H9 (cell line): ENCODE measurements at regions not wholly inside any gene's neighbourhood (a gene's known extent, or its start where the extent isn't known, plus 50 kb on each side); places are given as distances from the start of the nearest gene placed in this dataset.

Experiments
- DNase-seq: peaks from one replicate; pipeline ENCODE4 v3.0.0-alpha.2; 2017
- H2AFZ ChIP-seq: one replicate; pipeline ENCODE4 v1.6.1; 2013; ENCODE audit warnings: mild to moderate bottlenecking, low read length, control low read depth, moderate library complexity
- H2AK5ac ChIP-seq: 2 replicates; pipeline ENCODE4 v1.6.1; 2013; ENCODE audit warnings: low read length, control low read depth, mixed read lengths; ENCODE audit not compliant: insufficient read length
- H2BK120ac ChIP-seq: one replicate; pipeline ENCODE4 v1.6.1; 2013; ENCODE audit warnings: low read depth, mild to moderate bottlenecking, low read length, control low read depth, inconsistent platforms; ENCODE audit not compliant: poor library complexity, severe bottlenecking
- H2BK12ac ChIP-seq: 2 replicates; pipeline ENCODE4 v1.6.1; 2013; ENCODE audit warnings: low read length, control low read depth, mixed read lengths, low read depth; ENCODE audit not compliant: insufficient read length
- H2BK15ac ChIP-seq: 2 replicates; pipeline ENCODE4 v1.6.1; 2013; ENCODE audit warnings: low read depth, low read length, control low read depth
- H2BK20ac ChIP-seq: one replicate; pipeline ENCODE4 v1.6.1; 2013; ENCODE audit warnings: low read depth, mild to moderate bottlenecking, low read length, control low read depth, inconsistent platforms; ENCODE audit not compliant: poor library complexity, severe bottlenecking
- H2BK5ac ChIP-seq: 2 replicates; pipeline ENCODE4 v1.6.1; 2013; ENCODE audit warnings: low read length, control low read depth, mixed read lengths; ENCODE audit not compliant: insufficient read length
- H3K14ac ChIP-seq: 2 replicates; pipeline ENCODE4 v1.6.1; 2013; ENCODE audit warnings: low read length, control low read depth; ENCODE audit not compliant: insufficient read depth
- H3K18ac ChIP-seq: 2 replicates; pipeline ENCODE4 v1.6.1; 2013; ENCODE audit warnings: low read depth, mild to moderate bottlenecking, mixed read lengths, low read length, control low read depth; ENCODE audit not compliant: insufficient read length
- H3K23ac ChIP-seq: 2 replicates; pipeline ENCODE4 v1.6.1; 2013; ENCODE audit warnings: low read length, control low read depth, mixed read lengths, low read depth; ENCODE audit not compliant: insufficient read length
- H3K23me2 ChIP-seq: 2 replicates; pipeline ENCODE4 v1.6.1; 2013; ENCODE audit warnings: low read depth, mild to moderate bottlenecking, mixed read lengths, low read length, control low read depth; ENCODE audit not compliant: insufficient read length, poor library complexity, severe bottlenecking
- H3K27ac ChIP-seq: 2 replicates; pipeline ENCODE4 v1.5.1; 2013; ENCODE audit warnings: low read length, control low read depth, mixed read lengths, low read depth; ENCODE audit not compliant: insufficient read length
- H3K27me3 ChIP-seq: 2 replicates; pipeline ENCODE4 v1.6.1; 2013; ENCODE audit warnings: low read length, control low read depth, inconsistent platforms; ENCODE audit not compliant: insufficient read depth
- H3K4ac ChIP-seq: 2 replicates; pipeline ENCODE4 v1.6.1; 2013; ENCODE audit warnings: low read depth, mild to moderate bottlenecking, control low read depth, inconsistent platforms, low read length, moderate library complexity
- H3K4me1 ChIP-seq: 2 replicates; pipeline ENCODE4 v1.6.1; 2013; ENCODE audit warnings: low read length, control low read depth, inconsistent platforms; ENCODE audit not compliant: insufficient read depth
- H3K4me2 ChIP-seq: 2 replicates; pipeline ENCODE4 v1.6.1; 2013; ENCODE audit warnings: low read length, control low read depth, mixed read lengths; ENCODE audit not compliant: insufficient read length, insufficient read depth
- H3K56ac ChIP-seq: 2 replicates; pipeline ENCODE4 v1.6.1; 2013; ENCODE audit warnings: low read depth, mild to moderate bottlenecking, mixed read lengths, low read length, control low read depth; ENCODE audit not compliant: insufficient read length
- H3K79me1 ChIP-seq: 2 replicates; pipeline ENCODE4 v1.6.1; 2013; ENCODE audit warnings: low read depth, mild to moderate bottlenecking, moderate library complexity, low read length, control low read depth, inconsistent platforms; ENCODE audit not compliant: insufficient read depth, poor library complexity, severe bottlenecking
- H3K79me2 ChIP-seq: 2 replicates; pipeline ENCODE4 v1.6.1; 2013; ENCODE audit warnings: low read length, control low read depth, inconsistent platforms; ENCODE audit not compliant: insufficient read depth
- H3K9ac ChIP-seq: 2 replicates; pipeline ENCODE4 v1.6.1; 2013; ENCODE audit warnings: low read length, control low read depth, mixed read lengths; ENCODE audit not compliant: insufficient read length; ENCODE audit errors: extremely low read depth
- H3K9me3 ChIP-seq: one replicate; pipeline ENCODE4 v1.6.1; 2013; ENCODE audit warnings: low read depth, low read length, inconsistent platforms; ENCODE audit not compliant: control insufficient read depth
- H3T11ph ChIP-seq: one replicate; pipeline ENCODE4 v1.6.1; 2013; ENCODE audit warnings: mild to moderate bottlenecking, low read length, control low read depth, inconsistent platforms
- H4K20me1 ChIP-seq: one replicate; pipeline ENCODE4 v1.6.1; 2013; ENCODE audit not compliant: control insufficient read depth, insufficient read length, insufficient read depth
- H4K5ac ChIP-seq: 2 replicates; pipeline ENCODE4 v1.6.1; 2013; ENCODE audit warnings: low read depth, mild to moderate bottlenecking, mixed read lengths, low read length, control low read depth; ENCODE audit not compliant: insufficient read length
- H4K8ac ChIP-seq: replicated peaks from 2 replicates; pipeline ENCODE4 v1.6.1; 2013; ENCODE audit warnings: low read length, control low read depth, mixed read lengths, low read depth; ENCODE audit not compliant: insufficient read length
- H4K91ac ChIP-seq: 2 replicates; pipeline ENCODE4 v1.6.1; 2013; ENCODE audit warnings: low read depth, mild to moderate bottlenecking, moderate library complexity, mixed read lengths, low read length, control low read depth; ENCODE audit not compliant: insufficient read length
- H3K27ac Mint-ChIP-seq, 3 experiments: 2 replicates in 2 of 3; 3 replicates in 1 of 3; pipeline ENCODE4 v1.8.0; 2020 to 2021; ENCODE audit warnings: mixed read lengths in 3 of 3, mild to moderate bottlenecking in 1 of 3, moderate library complexity in 1 of 3
- H3K27me3 Mint-ChIP-seq: 2 replicates; pipeline ENCODE4 v1.8.0; 2021; ENCODE audit warnings: low read depth, mild to moderate bottlenecking, moderate library complexity, mixed read lengths
- H3K36me3 Mint-ChIP-seq, 3 experiments: 2 replicates in 2 of 3; 3 replicates in 1 of 3; pipeline ENCODE4 v1.8.0; 2020 to 2021; ENCODE audit warnings: low read depth in 3 of 3, mixed read lengths in 3 of 3; ENCODE audit not compliant: insufficient read depth in 1 of 3
- H3K4me1 Mint-ChIP-seq, 2 experiments: 2 replicates each; pipeline ENCODE4 v1.8.0; 2020; ENCODE audit warnings: mixed read lengths in 2 of 2
- H3K4me3 Mint-ChIP-seq, 2 experiments: 2 replicates in 1 of 2; 3 replicates in 1 of 2; pipeline ENCODE4 v1.8.0; 2020 to 2021; ENCODE audit warnings: mild to moderate bottlenecking in 2 of 2, mixed read lengths in 2 of 2, moderate library complexity in 1 of 2
- H3K9me3 Mint-ChIP-seq, 2 experiments: 2 replicates in 1 of 2; 3 replicates in 1 of 2; pipeline ENCODE4 v1.8.0; 2020; ENCODE audit warnings: mild to moderate bottlenecking in 2 of 2, mixed read lengths in 2 of 2, moderate library complexity in 1 of 2
- WGBS: extraction: QIAGEN DNeasy Blood & Tissue Kit; methylation state at CpG from one replicate; pipeline ENCODE4 v1.1.7; 2013; ENCODE audit warnings: missing lambda C conversion rate, low lambda C conversion rate, mixed read lengths; ENCODE audit not compliant: insufficient read length; ENCODE audit errors: extremely low coverage; 5-methylcytosine and 5-hydroxymethylcytosine counted together
- TF ChIP-seq, protein P1 (sequence below): fragments of 200-600 bp; sonication (generic); conservative IDR thresholded peaks from 3 replicates; pipeline ENCODE4 v1.8.0; 2021; ENCODE audit warnings: antibody characterized with exemption, mild to moderate bottlenecking

DNA sequence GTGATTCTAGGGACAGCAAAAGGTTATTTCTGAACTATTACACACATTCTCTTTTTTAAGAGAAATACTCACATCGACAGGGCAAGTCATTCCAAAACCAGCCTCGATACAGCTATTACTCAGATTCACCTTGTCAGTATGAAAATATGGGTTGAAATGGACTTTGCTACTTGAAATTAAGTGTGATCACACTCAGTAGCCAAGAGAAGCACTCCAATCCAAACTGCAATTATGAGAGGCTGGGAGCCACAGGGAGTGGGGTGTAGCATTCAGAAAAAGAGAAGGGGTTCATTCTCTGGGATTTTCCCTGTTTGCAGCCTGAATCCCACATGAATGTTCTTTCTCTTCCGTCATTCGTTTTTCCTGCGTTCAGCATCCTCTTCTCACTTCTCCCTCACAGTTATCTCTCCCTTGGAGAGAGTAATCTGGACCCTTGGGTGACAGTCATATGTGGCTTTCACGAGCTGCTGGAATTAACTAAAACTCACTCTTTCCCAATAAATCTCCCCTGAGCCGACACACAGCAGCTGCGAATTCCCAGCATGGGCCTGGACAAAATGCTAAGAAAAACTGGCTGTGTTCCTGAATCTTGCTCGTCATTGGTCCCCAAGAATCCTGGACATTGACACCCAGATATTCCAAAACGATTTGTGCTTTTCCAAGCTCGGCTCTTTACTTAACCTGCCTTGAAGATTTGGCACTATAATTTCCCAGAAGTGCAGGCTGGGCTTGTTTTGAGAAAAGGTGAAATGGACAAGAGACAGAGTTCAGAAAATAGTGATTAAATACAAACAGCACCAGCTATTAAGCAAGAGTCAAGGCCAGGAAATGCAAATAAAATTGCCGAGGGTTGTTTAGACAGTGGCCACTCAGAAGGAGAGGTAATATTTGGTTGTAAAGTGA, 199.5 kb upstream of the PLEKHG7 start:
- Histone ChIP-seq H3K4ac (no peak overlapping the region), H2AFZ (no peak overlapping the region), H2BK12ac (no peak overlapping the region), H3K4me1 (no peaks in the 10 kb centered on the region), H3K56ac (no peak overlapping the region), H2BK5ac (no peak overlapping the region), H3K9me3 (no peaks in the 10 kb centered on the region), H3K4me2 (no peak overlapping the region), H3K79me2 (no peaks in the 10 kb centered on the region), H4K5ac (no peak overlapping the region), H3K18ac (no peak overlapping the region), H4K91ac (no peak overlapping the region), H3T11ph (no peak overlapping the region), H3K27me3 (no peaks in the 10 kb centered on the region), H3K23ac (no peak overlapping the region), H3K79me1 (no peaks in the 10 kb centered on the region), H4K20me1 (no peaks in the 10 kb centered on the region), H2BK120ac (no peak overlapping the region), H3K14ac (no peak overlapping the region), H3K9ac (no peak overlapping the region), H4K8ac (no peak overlapping the region), H2BK15ac (no peak overlapping the region), H3K23me2 (no peaks in the 10 kb centered on the region), H2BK20ac (no peak overlapping the region), H2AK5ac (no peak overlapping the region), H3K27ac (no peak overlapping the region)
- H3K9me3 Mint-ChIP-seq = no peaks in the 10 kb centered on the region
- H3K4me1 Mint-ChIP-seq = peaks cover 21 to 33% of the 10 kb centered on the region in 2 experiments
- TF ChIP-seq, protein P1, sequence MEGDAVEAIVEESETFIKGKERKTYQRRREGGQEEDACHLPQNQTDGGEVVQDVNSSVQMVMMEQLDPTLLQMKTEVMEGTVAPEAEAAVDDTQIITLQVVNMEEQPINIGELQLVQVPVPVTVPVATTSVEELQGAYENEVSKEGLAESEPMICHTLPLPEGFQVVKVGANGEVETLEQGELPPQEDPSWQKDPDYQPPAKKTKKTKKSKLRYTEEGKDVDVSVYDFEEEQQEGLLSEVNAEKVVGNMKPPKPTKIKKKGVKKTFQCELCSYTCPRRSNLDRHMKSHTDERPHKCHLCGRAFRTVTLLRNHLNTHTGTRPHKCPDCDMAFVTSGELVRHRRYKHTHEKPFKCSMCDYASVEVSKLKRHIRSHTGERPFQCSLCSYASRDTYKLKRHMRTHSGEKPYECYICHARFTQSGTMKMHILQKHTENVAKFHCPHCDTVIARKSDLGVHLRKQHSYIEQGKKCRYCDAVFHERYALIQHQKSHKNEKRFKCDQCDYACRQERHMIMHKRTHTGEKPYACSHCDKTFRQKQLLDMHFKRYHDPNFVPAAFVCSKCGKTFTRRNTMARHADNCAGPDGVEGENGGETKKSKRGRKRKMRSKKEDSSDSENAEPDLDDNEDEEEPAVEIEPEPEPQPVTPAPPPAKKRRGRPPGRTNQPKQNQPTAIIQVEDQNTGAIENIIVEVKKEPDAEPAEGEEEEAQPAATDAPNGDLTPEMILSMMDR = no peak
- H3K27me3 Mint-ChIP-seq = no peaks in the 10 kb centered on the region
- DNase-seq = no peak
- WGBS = no CpG with 5 or more reads among the region's 12 CpGs
- H3K4me3 Mint-ChIP-seq = no peak overlapping the region
- 0 out of 7 replicates have a peak overlapping the region, but pooled peaks of 1 of the 3 experiments have one; percentile 8 for H3K27ac Mint-ChIP-seq
- H3K36me3 Mint-ChIP-seq = no peaks in the 10 kb centered on the region
